ENCODE measurements at regions not wholly inside any gene's neighbourhood (a gene's known extent, or its start where the extent isn't known, plus 50 kb on each side); places are given as distances from the start of the nearest gene placed in this dataset.

GRCh38 chr6:12598919-12599318 lies 117.6 kb upstream of the PHACTR1 start:
- POLR2A ChIA-PET = no interaction called here

GRCh38 chr6:12601881-12602280 lies 114.7 kb upstream of the PHACTR1 start:
- POLR2A ChIA-PET = no interaction called here
- H3K27me3 Mint-ChIP-seq = peaks cover 12% of the 10 kb centered on the region
- H3K36me3 Mint-ChIP-seq (ENCODE audit: low read depth) = no peaks in the 10 kb centered on the region
- TF ChIP-seq CTCF (IDR thresholded peaks at IDR 0.05) = no peak
- ATAC-seq = no peak
- no peak overlapping the region for H3K4me3 Mint-ChIP-seq
- CTCF ChIA-PET = no interaction called here
- no peak overlapping the region for H3K27ac Mint-ChIP-seq
- intact Hi-C loops (cut with micrococcal nuclease) = loop anchor here (10.0 kb wide), 2 partner anchors 307 to 947 kb away; partner anchors contain the start of gene EDN1
- H3K9me3 Mint-ChIP-seq = no peaks in the 10 kb centered on the region
- H3K4me1 Mint-ChIP-seq (ENCODE audit: low read depth) = no peaks in the 10 kb centered on the region
- no peak for DNase-seq

More at GRCh38 chr6:12598919-12599318, 117.6 kb upstream of the PHACTR1 start:
- DNase-seq = no peak
- CTCF ChIA-PET = no interaction called here
- no peaks in the 10 kb centered on the region for H3K36me3 Mint-ChIP-seq (ENCODE audit: low read depth)
- H3K9me3 Mint-ChIP-seq = no peaks in the 10 kb centered on the region
- intact Hi-C loops (cut with micrococcal nuclease) = no loop called here
- H3K4me3 Mint-ChIP-seq = no peak overlapping the region
- H3K27ac Mint-ChIP-seq = no peak overlapping the region
- peaks cover 10% of the 10 kb centered on the region for H3K27me3 Mint-ChIP-seq
- ATAC-seq = no peak
- no peaks in the 10 kb centered on the region for H3K4me1 Mint-ChIP-seq (ENCODE audit: low read depth)
- TF ChIP-seq CTCF (IDR thresholded peaks at IDR 0.05) = no peak

- Mint-ChIP-seq H3K27ac (no peak overlapping the region), H3K4me1 (ENCODE audit: low read depth) (no peaks in the 10 kb centered on the region), H3K4me3 (no peak overlapping the region), H3K9me3 (no peaks in the 10 kb centered on the region), H3K27me3 (peaks cover 15% of the 10 kb centered on the region), H3K36me3 (ENCODE audit: low read depth) (no peaks in the 10 kb centered on the region)
- ChIA-PET CTCF (interaction anchor here (1.6 kb wide), 1 partner anchor 313 kb away, joined by 5 read pairs; no protein-coding TSS in a partner anchor), POLR2A (no interaction called here)
- TF ChIP-seq CTCF (IDR thresholded peaks at IDR 0.05) = no peak
- ATAC-seq = no peak
- DNase-seq = no peak
- intact Hi-C loops (cut with micrococcal nuclease) = loop anchor here (10.0 kb wide), 2 partner anchors 308 to 948 kb away; partner anchors contain the start of gene EDN1
Observed at GRCh38 chr6:12602342-12602741, 114.2 kb upstream of the PHACTR1 start.

- DNase-seq (no peak), ATAC-seq (no peak)
- no peak for TF ChIP-seq CTCF (IDR thresholded peaks at IDR 0.05)
- ChIA-PET POLR2A (no interaction called here), CTCF (interaction anchor here (0.6 to 1.6 kb wide), 4 partner anchors 10 to 1018 kb away, joined by 3 to 5 read pairs (median 3); no protein-coding TSS in a partner anchor)
- Mint-ChIP-seq H3K36me3 (ENCODE audit: low read depth) (no peaks in the 10 kb centered on the region), H3K4me3 (no peak overlapping the region), H3K4me1 (ENCODE audit: low read depth) (no peaks in the 10 kb centered on the region), H3K27me3 (peaks cover 15% of the 10 kb centered on the region), H3K9me3 (no peaks in the 10 kb centered on the region), H3K27ac (no peak overlapping the region)
- intact Hi-C loops (cut with micrococcal nuclease) = loop anchor here (10.0 kb wide), 2 partner anchors 308 to 948 kb away; partner anchors contain the start of gene EDN1
Observed at GRCh38 chr6:12602951-12603672, 113.5 kb upstream of the PHACTR1 start.

GRCh38 chr6:12603673-12604049 lies 112.9 kb upstream of the PHACTR1 start:
- ChIA-PET POLR2A (no interaction called here), CTCF (interaction anchor here (0.6 to 1.6 kb wide), 4 partner anchors 10 to 1019 kb away, joined by 3 to 5 read pairs (median 3); no protein-coding TSS in a partner anchor)
- no peak for ATAC-seq
- intact Hi-C loops (cut with micrococcal nuclease) = loop anchor here (10.0 kb wide), 2 partner anchors 309 to 949 kb away; partner anchors contain the start of gene EDN1
- Mint-ChIP-seq H3K36me3 (ENCODE audit: low read depth) (no peaks in the 10 kb centered on the region), H3K27ac (no peak overlapping the region), H3K9me3 (no peaks in the 10 kb centered on the region), H3K4me3 (no peak overlapping the region), H3K4me1 (ENCODE audit: low read depth) (no peaks in the 10 kb centered on the region), H3K27me3 (peaks cover 15% of the 10 kb centered on the region)
- no peak for DNase-seq
- TF ChIP-seq CTCF (IDR thresholded peaks at IDR 0.05) = no peak

Data from activated CD8-positive, alpha-beta T cell treated with anti-CD3 and anti-CD28 coated beads for 36 hours (primary cell).